ENCODE measurements at regions not wholly inside any gene's neighbourhood (a gene's known extent, or its start where the extent isn't known, plus 50 kb on each side); places are given as distances from the start of the nearest gene placed in this dataset.

- Histone ChIP-seq H3K27me3 (ENCODE audit: insufficient read depth, low read length) (no peaks in the 10 kb centered on the region), H4K20me1 (ENCODE audit: insufficient read depth) (no peaks in the 10 kb centered on the region), H3K36me3 (ENCODE audit: control insufficient read depth in 1 of 2, insufficient read depth in 2 of 2, low read length in 2 of 2) (no peaks in the 10 kb centered on the region), H3K9ac (ENCODE audit: low read length) (no peak overlapping the region), H3K79me2 (ENCODE audit: insufficient read depth, low read length) (no peaks in the 10 kb centered on the region), H3K4me1 (ENCODE audit: control insufficient read depth in 1 of 2, insufficient read depth in 2 of 2, low read length in 2 of 2) (no peaks in the 10 kb centered on the region), H3K9me3 (ENCODE audit: control insufficient read depth in 1 of 2, insufficient read depth in 1 of 2, low read depth in 1 of 2, low read length in 2 of 2) (no peaks in the 10 kb centered on the region), H3K9me2 (ENCODE audit: insufficient read depth) (no peaks in the 10 kb centered on the region), H3K4me3 (replicated peaks in 1 of 2; ENCODE audit: low read depth in 1 of 2, low read length in 2 of 2) (no peak overlapping the region), H2AFZ (ENCODE audit: low read depth, low read length, poor library complexity, severe bottlenecking) (no peak overlapping the region), H3K27ac (ENCODE audit: low read depth, low read length) (no peak overlapping the region), H3K4me2 (ENCODE audit: low read length) (no peak overlapping the region)
- ChIA-PET POLR2A (no interaction called here), CTCF (no interaction called here), RAD21 (ENCODE audit: low non-redundant PET in 1 of 2, low total read pairs in 2 of 2, uncharacterized antibody in 2 of 2, unreplicated experiment in 2 of 2) (no interaction called here)
- ATAC-seq: no peak
- TF ChIP-seq RAD21 (IDR thresholded peaks at IDR 0.05; ENCODE audit: low read depth) (no peak), EGR1 (IDR thresholded peaks at IDR 0.05; ENCODE audit: low read depth) (no peak), TCF7L2 (IDR thresholded peaks at IDR 0.05; ENCODE audit: borderline replicate concordance, extremely low read depth, insufficient read depth, insufficient read length) (no peak), MAX (IDR thresholded peaks at IDR 0.05) (no peak), ELF1 (IDR thresholded peaks at IDR 0.05; ENCODE audit: borderline replicate concordance, low read depth) (no peak), ZFX (IDR thresholded peaks at IDR 0.05) (no peak), CEBPB (IDR thresholded peaks at IDR 0.05; ENCODE audit: low read depth) (no peak), POLR2A (IDR thresholded peaks at IDR 0.05; ENCODE audit: borderline replicate concordance, extremely low read depth, insufficient read depth, insufficient read length) (no peak), CBX3 (IDR thresholded peaks at IDR 0.05; ENCODE audit: low read depth) (no peak), SP1 (IDR thresholded peaks at IDR 0.05; ENCODE audit: low read depth) (no peak), REST (IDR thresholded peaks at IDR 0.05; ENCODE audit: low read depth) (no peak), YY1 (IDR thresholded peaks at IDR 0.05; ENCODE audit: extremely low read depth, insufficient replicate concordance, low read depth, low read length) (no peak), CTCF (IDR thresholded peaks at IDR 0.05 in 2 of 3, conservative IDR thresholded peaks at IDR 0.05 in 1 of 3; ENCODE audit: borderline replicate concordance in 1 of 3, insufficient read depth in 1 of 3, low read depth in 2 of 3, low read length in 2 of 3) (no peak), EZH2phosphoT487 (IDR thresholded peaks at IDR 0.05; ENCODE audit: borderline replicate concordance) (no peak), SRF (IDR thresholded peaks at IDR 0.05; ENCODE audit: low read depth) (no peak), EZH2 (IDR thresholded peaks at IDR 0.05) (no peak), ZBTB33 (IDR thresholded peaks at IDR 0.05; ENCODE audit: extremely low read depth, insufficient replicate concordance, low read length) (no peak), SIN3A (IDR thresholded peaks at IDR 0.05; ENCODE audit: low read depth) (no peak), ZNF274 (IDR thresholded peaks at IDR 0.05; ENCODE audit: low read depth, low read length) (no peak), ATF3 (IDR thresholded peaks at IDR 0.05) (no peak)
- intact Hi-C loops (cut with micrococcal nuclease): no loop called here
- DNase-seq (ENCODE audit: low read depth, low spot score): no peak
- BruUV-seq (replicated peaks): no TSS peak
Measured at GRCh38 chr2:194155431-194155830, 1501.6 kb upstream of the SLC39A10 start.

Data from HCT116 (cell line).